LNCAP (cell line): ENCODE measurements at regions not wholly inside any gene's neighbourhood (a gene's known extent, or its start where the extent isn't known, plus 50 kb on each side); places are given as distances from the start of the nearest gene placed in this dataset.

Source experiments
- CTCF ChIP-seq: fragments of 450-650 bp; IDR thresholded peaks from 2 replicates; pipeline ENCODE4 v1.5.1; 2017; ENCODE audit warnings: mild to moderate bottlenecking

- TF ChIP-seq CTCF: no peak
These were observed 101.5 kb upstream of the DSEL start for GRCh38 chr18:67618061-67618460.

- TF ChIP-seq CTCF: no peak
These were observed 99.4 kb upstream of the DSEL start for GRCh38 chr18:67615876-67616275.

- TF ChIP-seq CTCF: no peak
These were observed 97.2 kb upstream of the DSEL start for GRCh38 chr18:67613731-67614130.

GRCh38 chr18:67612281-67612680 lies 95.8 kb upstream of the DSEL start:
- no peak for TF ChIP-seq CTCF

- no peak for TF ChIP-seq CTCF
These were observed 92.2 kb upstream of the DSEL start for GRCh38 chr18:67608615-67609273.

GRCh38 chr18:67608191-67608590 lies 91.7 kb upstream of the DSEL start:
- no peak for TF ChIP-seq CTCF

GRCh38 chr18:67600181-67601180 lies 84.0 kb upstream of the DSEL start:
- TF ChIP-seq CTCF: no peak
